ENCODE measurements at regions not wholly inside any gene's neighbourhood (a gene's known extent, or its start where the extent isn't known, plus 50 kb on each side); places are given as distances from the start of the nearest gene placed in this dataset.

DNA sequence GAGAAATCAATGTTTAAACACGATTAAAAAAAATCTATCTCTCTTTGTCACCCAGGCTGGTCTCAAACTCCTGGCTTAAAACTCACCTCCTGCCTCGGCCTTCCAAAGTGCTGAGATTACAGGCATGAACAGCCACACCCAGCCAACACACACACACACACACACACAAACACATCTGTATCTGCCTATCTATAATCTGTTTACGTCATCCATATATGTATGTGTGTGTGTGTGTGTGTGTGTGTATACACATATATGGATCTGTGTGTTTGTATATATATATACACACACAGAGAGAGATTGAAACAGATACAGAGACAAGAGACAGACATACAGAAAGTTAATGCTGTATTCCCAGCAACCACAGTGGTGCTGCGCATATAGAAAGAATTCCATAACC is 497.1 kb downstream of the DSC3 start:
- intact Hi-C loops (cut with micrococcal nuclease) = loop anchor here (10.0 kb wide), 1 partner anchor 59 kb away; no protein-coding TSS in a partner anchor

GRCh38 chr18:30544141-30544540 is 498.4 kb downstream of the DSC3 start:
- intact Hi-C loops (cut with micrococcal nuclease) = loop anchor here (10.0 kb wide), 1 partner anchor 61 kb away; no protein-coding TSS in a partner anchor

DNA sequence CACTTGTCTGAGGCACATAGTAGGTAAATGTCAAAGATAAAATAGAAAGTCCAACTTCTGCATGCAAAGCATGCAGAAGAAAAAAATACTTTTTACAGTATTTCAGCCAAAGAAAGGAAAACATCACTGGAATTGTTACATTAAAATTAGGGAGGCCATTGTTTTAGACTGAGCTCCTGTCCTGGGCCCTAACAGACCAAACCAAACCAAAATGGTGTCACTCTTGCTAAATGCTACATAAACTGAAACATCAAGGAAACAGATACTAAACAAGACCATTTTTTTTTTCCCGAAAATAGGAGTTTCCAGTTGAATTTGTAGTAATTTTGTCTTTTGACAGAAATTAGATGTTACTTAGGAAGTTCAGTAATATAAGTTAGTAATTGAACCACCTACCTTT is 508.8 kb downstream of the DSC3 start:
- intact Hi-C loops (cut with micrococcal nuclease) = no loop called here

DNA sequence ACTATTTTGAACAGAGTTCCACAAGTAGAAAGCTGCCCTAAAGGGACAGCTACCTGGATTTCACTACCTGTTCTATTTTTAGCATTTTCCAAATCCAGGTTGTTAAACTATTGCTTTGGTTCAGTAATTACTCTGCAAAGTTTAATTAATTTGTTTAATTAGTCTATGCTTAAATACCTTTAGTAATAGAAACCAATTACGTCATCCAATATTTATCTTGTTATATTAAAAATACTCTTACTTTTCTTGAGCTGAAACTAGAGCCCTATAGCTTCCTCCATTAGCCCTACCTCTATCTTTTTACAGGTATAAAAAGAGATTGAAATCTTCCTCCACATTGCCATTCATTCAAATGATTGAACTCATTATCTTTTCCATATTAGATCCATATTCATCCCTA is 514.6 kb downstream of the DSC3 start:
- intact Hi-C loops (cut with micrococcal nuclease) = no loop called here

DNA sequence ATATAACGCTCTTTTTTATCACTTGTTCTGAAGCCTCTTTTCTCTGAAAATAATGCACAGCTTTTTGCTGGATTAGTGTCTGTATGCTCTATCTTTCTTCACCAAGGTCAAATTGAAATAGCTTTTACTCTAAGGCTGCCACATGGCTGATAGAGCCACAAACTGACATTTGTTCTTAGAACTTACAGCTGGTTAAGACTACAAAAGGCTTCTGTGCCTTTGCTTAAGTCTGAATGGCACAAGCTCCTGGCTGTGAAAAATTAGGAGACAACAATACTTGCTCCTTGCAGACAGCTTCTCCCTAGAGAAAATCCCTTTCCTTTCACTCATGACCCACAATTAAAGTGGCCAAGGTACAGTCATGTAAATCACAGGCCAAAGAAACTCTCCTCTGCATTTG is 515.3 kb downstream of the DSC3 start:
- intact Hi-C loops (cut with micrococcal nuclease) = no loop called here

GRCh38 chr18:30522288-30522929 is 520.1 kb downstream of the DSC3 start:
- intact Hi-C loops (cut with micrococcal nuclease) = no loop called here

DNA sequence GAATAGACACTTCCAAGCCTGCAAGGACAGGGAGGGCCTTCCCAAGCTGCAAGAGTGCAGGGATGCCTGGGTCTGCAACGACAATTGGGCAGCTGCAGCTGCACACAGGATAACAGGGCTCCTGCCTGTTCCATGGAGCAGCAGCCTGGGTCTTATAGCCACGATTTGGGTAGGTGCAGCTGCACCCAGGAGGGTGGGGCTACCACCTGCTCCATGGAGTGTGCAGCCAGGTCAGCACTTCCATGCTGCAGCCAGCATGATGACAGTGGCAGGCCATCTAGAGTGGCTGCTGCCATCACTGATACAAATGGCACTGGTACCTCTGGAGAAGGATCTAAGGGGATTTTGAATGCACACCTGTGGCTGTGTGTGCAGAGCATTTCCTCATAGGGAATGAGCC is 528.5 kb downstream of the DSC3 start:
- intact Hi-C loops (cut with micrococcal nuclease) = no loop called here

GRCh38 chr18:30512872-30513271 is 529.7 kb downstream of the DSC3 start:
- intact Hi-C loops (cut with micrococcal nuclease) = no loop called here

DNA sequence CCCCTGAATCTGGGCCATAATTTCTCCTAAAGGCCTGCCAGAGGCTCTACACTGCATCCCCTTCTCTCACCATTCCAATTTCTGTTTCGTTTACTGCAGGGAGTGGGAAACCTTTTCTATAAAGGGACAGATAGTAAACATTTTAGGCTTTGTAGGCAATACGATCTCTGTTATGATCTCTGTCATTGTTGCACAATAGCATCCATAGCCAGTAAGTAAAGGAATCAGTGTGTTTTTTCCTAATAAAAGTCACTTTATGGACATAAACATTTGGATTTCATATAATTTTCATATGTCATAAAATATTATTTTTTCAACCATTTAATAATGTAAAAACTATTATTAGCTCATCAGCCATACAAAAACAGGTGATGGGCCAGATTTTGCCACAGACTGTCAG is 531.7 kb downstream of the DSC3 start:
- intact Hi-C loops (cut with micrococcal nuclease) = no loop called here

DNA sequence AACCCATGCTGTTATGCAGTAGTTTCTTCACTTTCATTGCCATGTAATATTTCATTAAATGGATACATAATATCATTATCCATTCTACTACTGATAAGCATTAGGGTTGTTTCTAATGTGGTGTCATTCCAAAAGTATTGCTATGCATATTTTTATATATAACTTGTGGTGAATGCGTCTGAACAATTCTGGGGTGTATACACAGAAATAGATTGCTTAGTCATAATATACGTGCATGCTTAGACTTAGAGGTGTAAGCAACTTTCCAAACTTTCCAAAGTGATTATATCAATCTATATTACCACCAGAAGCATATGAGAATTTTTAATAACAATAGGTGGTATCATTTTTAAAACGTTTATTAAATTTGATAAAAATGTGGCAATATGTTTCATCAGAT is 540.9 kb downstream of the DSC3 start:
- intact Hi-C loops (cut with micrococcal nuclease) = no loop called here

DNA sequence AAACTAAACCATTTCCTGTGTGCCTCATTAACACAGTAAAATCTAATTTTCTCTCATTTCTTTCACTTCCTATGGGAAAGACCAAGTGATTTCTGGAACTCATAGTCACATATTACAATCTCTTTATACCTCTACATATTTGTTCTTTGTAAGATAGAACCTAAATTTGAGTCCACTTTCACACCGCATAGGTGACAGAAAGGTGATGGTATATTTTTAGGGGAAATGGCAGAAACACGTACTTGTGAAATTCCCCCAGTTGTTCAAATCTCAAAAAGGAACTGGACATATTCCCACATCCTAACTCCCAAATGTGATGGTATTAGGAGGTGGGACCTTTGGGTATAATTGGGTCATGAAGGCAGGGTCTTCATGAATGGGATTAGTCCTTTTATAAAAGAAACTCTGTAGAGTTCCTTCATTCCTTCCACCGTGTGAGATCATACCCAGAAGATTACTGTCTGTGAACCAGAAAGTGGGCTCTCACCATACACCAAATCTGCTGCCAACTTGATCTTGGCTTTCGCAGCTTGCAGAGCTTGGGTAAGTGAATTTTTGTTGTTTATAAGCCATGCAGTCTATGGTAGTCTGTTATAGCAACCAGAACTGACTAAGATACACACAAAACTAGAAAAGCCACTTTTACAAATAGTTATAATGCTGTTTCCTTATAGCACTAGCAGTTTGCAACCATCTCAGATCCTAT is 542.1 kb downstream of the DSC3 start:
- intact Hi-C loops (cut with micrococcal nuclease) = no loop called here

- intact Hi-C loops (cut with micrococcal nuclease) = no loop called here
These were observed 542.8 kb downstream of the DSC3 start for GRCh38 chr18:30499721-30500120.

DNA sequence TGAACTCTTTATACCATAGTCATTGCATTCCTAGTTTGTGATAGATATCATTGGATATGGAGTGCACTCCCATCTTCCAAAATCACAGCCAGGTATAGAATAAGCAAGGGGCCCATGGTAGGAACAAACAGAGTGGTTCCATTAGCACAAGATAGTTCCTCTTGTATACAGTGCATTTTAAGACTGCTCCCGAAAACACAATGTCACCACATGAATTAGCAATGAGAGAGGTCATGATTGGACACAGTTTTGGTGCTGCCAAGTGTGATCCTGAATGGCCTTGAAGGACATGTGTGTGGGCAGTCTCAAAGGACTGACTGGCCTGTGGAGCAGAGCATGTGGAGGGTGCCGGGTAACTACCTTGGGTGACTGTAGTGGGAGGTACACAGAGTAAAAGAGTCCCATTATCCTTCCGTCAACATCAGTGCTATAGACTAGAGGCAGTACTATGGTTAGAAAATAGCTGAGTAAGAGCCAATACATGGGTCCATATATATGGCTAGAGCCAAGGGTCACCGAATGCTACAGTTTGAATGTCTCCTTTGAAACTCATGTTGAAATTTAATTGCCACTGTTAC is 549.9 kb downstream of the DSC3 start:
- intact Hi-C loops (cut with micrococcal nuclease) = no loop called here

- intact Hi-C loops (cut with micrococcal nuclease) = no loop called here
These were observed 550.6 kb downstream of the DSC3 start for GRCh38 chr18:30491815-30492551.

- intact Hi-C loops (cut with micrococcal nuclease) = no loop called here
These were observed 552.5 kb downstream of the DSC3 start for GRCh38 chr18:30489890-30490643.

- intact Hi-C loops (cut with micrococcal nuclease) = no loop called here
These were observed 554.6 kb downstream of the DSC3 start for GRCh38 chr18:30487962-30488361.

GRCh38 chr18:30486856-30487255 is 555.7 kb downstream of the DSC3 start:
- intact Hi-C loops (cut with micrococcal nuclease) = no loop called here

DNA sequence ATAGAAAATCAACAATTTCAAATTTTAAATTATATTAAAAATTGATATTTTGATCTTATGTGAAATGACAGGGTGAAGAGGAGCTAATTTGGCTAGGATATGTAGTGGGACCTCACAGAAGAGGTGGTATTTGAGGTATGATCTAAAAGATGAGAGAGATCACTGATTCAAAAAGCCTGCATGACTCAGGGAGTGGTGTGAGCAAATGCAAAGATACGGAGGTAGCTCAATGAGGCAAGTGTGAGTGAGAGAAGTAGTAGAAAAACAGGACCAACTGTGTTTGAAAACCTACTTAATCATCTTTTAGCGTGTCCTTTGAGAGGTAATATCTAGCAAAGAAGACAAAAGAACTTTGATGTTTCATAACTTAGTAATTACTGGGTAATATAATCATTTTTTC is 557.5 kb downstream of the DSC3 start:
- intact Hi-C loops (cut with micrococcal nuclease) = no loop called here

- intact Hi-C loops (cut with micrococcal nuclease) = no loop called here
These were observed 560.7 kb downstream of the DSC3 start for GRCh38 chr18:30481871-30482270.

GRCh38 chr18:30469091-30469490 is 573.5 kb downstream of the DSC3 start:
- intact Hi-C loops (cut with micrococcal nuclease) = no loop called here

DNA sequence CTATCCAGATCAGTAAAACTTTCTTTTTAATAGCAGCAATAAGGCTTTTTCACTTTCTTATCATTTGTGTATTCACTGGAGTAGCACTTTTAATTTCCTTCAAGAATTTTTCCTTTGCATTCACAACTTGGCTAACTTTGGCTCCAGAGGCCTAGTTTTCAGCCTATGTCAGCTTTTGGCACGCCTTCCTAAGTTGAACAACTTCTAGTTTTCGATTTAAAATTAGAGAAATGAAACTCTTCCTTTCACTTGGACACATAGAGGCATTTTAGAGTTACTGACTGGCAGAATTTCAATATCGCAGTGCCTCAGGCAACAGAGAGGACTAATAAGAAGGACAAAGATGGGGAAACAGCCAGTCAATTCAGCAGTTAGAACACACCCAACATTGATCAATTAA is 577.4 kb downstream of the DSC3 start:
- intact Hi-C loops (cut with micrococcal nuclease) = no loop called here

Measured in T-helper 2 cell treated with Interferon-gamma antibody and Interleukin-4, amounts not matched to agents 100 ng/mL and 5 ng/mL, for 36 hours (primary cell).